DND-41 (cell line): ENCODE measurements at regions not wholly inside any gene's neighbourhood (a gene's known extent, or its start where the extent isn't known, plus 50 kb on each side); places are given as distances from the start of the nearest gene placed in this dataset.
"Not testable (repeated sequence)": the region's sequence is repeated elsewhere in the genome, so short reads cannot be mapped to it uniquely, and the experiment has no call there.

Experiments used
- ATAC-seq: fragments of 200-7000 bp; cut with Tn5 transposase; 3 replicates; pipeline ENCODE4 v1.9.1; 2021; ENCODE audit warnings: low read depth; ENCODE audit not compliant: insufficient read depth
- DNase-seq: peaks from one replicate; pipeline ENCODE4 v3.0.0-alpha.2; 2020
- H2AFZ ChIP-seq: 2 replicates; pipeline ENCODE4 v1.6.0; 2012; ENCODE audit warnings: low read depth, low read length
- H3K27ac ChIP-seq: 2 replicates; pipeline ENCODE4 v1.5.1; 2012; ENCODE audit warnings: low read length, inconsistent platforms
- H3K27me3 ChIP-seq: fragments of 200-600 bp; sonication (generic); 2 replicates; pipeline ENCODE4 v1.6.0; 2012; ENCODE audit warnings: low read length, mild to moderate bottlenecking, inconsistent platforms; ENCODE audit not compliant: insufficient read depth, poor library complexity
- H3K36me3 ChIP-seq: 2 replicates; pipeline ENCODE4 v1.5.1; 2012; ENCODE audit warnings: low read length, inconsistent platforms; ENCODE audit not compliant: insufficient read depth
- H3K4me1 ChIP-seq: 2 replicates; pipeline ENCODE4 v1.5.1; 2012; ENCODE audit warnings: mild to moderate bottlenecking, low read length; ENCODE audit not compliant: insufficient read depth
- H3K4me2 ChIP-seq: 2 replicates; pipeline ENCODE4 v1.6.0; 2012; ENCODE audit warnings: mild to moderate bottlenecking, moderate library complexity, low read length, inconsistent platforms; ENCODE audit not compliant: insufficient read depth
- H3K4me3 ChIP-seq, 2 experiments: fragments of 200-600 bp in 1 of 2; shearing (Covaris generic) in 1 of 2; 2 replicates each; pipeline ENCODE4 v1.5.1; 2012 to 2016; ENCODE audit warnings: inconsistent platforms in 2 of 2, low read length in 2 of 2, mild to moderate bottlenecking in 2 of 2, low read depth in 1 of 2, moderate library complexity in 1 of 2
- H3K79me2 ChIP-seq: 2 replicates; pipeline ENCODE4 v1.6.0; 2012; ENCODE audit warnings: low read length, inconsistent platforms; ENCODE audit not compliant: insufficient read depth
- H3K9ac ChIP-seq: 2 replicates; pipeline ENCODE4 v1.6.0; 2012; ENCODE audit warnings: low read depth, mild to moderate bottlenecking, inconsistent platforms, low read length, moderate library complexity
- H3K9me3 ChIP-seq: 2 replicates; pipeline ENCODE4 v1.5.1; 2012; ENCODE audit warnings: low read length, moderate library complexity, mild to moderate bottlenecking, inconsistent platforms; ENCODE audit not compliant: insufficient read depth, severe bottlenecking
- H4K20me1 ChIP-seq: 2 replicates; pipeline ENCODE4 v1.6.0; 2012; ENCODE audit warnings: low read length; ENCODE audit not compliant: insufficient read depth
- CTCF ChIP-seq: IDR thresholded peaks from 2 replicates; pipeline ENCODE4 v1.5.1; 2012; ENCODE audit warnings: borderline replicate concordance, low read length, moderate library complexity, mild to moderate bottlenecking; ENCODE audit not compliant: poor library complexity, severe bottlenecking; ENCODE audit errors: extremely low read depth
- EZH2 ChIP-seq: IDR thresholded peaks from 3 replicates; pipeline ENCODE4 v1.6.1; 2012; ENCODE audit warnings: borderline replicate concordance, low read depth, mild to moderate bottlenecking, moderate library complexity, low read length, inconsistent platforms; ENCODE audit not compliant: severe bottlenecking

GRCh38 chr2:109726379-109727270 is 67.5 kb upstream of the RGPD5 start:
- H4K20me1 ChIP-seq = no peaks in the 10 kb centered on the region
- no peaks in the 10 kb centered on the region for H3K79me2 ChIP-seq
- ATAC-seq (no peak), DNase-seq (no peak)
- no peak overlapping the region for H3K4me2 ChIP-seq
- no peak overlapping the region for H2AFZ ChIP-seq
- H3K36me3 ChIP-seq = no peaks in the 10 kb centered on the region
- H3K4me1 ChIP-seq = no peaks in the 10 kb centered on the region
- no peak overlapping the region for H3K27ac ChIP-seq
- no peak overlapping the region for H3K9ac ChIP-seq
- no peak for TF ChIP-seq EZH2
- no peak for TF ChIP-seq CTCF
- H3K9me3 ChIP-seq = peaks cover 2% of the 10 kb centered on the region
- H3K27me3 ChIP-seq = no peaks in the 10 kb centered on the region
- no peak overlapping the region for H3K4me3 ChIP-seq

DNA sequence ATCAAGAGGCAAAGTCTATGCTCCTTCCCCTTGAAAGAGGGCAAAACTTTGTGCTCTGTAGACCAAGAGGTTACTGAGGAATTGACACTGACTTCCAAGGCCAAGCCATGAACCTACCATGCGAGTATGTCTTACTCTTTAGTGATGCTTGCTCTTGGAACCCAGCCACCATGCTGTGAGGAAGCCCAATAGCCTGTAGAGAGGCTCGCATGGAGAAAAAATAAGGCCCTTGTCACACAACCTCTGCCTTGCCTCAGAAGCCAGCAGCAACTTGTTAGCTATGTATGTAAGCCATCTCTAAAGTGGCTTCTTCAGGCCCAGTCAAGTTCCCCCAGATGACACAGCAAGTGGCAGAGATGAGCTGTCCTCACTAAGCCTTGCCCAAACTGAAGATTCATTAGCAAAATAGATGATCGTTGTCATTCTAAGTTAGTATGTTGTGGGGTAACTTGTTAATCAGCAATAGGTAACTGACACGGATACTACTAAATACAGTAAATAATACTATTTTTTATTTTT is 66.1 kb upstream of the RGPD5 start:
- H3K9me3 ChIP-seq = peaks cover 2% of the 10 kb centered on the region

DNA sequence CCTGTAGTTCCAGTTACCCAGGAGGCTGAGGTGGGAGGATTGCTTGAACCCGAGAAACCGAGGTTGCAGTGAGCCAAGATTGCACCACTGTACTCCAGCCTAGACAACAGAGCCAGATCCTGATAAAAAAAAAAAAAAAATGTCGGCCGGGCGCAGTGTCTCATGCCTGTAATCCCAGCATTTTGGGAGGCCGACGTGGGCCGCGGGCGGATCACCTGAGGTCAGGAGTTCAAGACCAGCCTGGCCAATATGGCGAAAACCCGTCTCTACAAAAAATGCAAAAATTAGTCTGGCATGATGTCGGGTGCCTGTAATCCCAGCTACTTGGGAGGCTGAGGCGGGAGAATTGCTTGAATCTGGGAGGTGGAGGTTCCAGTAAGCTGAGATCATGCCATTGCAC is 60.4 kb upstream of the RGPD5 start:
- ATAC-seq, H3K79me2 ChIP-seq, H3K36me3 ChIP-seq, H4K20me1 ChIP-seq, H2AFZ ChIP-seq, H3K4me3 ChIP-seq, H3K9ac ChIP-seq, H3K27ac ChIP-seq, H3K27me3 ChIP-seq, H3K9me3 ChIP-seq, H3K4me1 ChIP-seq, DNase-seq, H3K4me2 ChIP-seq: not testable (repeated sequence)

More for the DNA sequence above, 66.1 kb upstream of the RGPD5 start:
- Histone ChIP-seq H3K4me3 (no peak overlapping the region), H3K9ac (no peak overlapping the region), H4K20me1 (no peaks in the 10 kb centered on the region), H3K4me1 (no peaks in the 10 kb centered on the region), H2AFZ (no peak overlapping the region), H3K4me2 (no peak overlapping the region), H3K27ac (no peak overlapping the region), H3K27me3 (no peaks in the 10 kb centered on the region), H3K79me2 (no peaks in the 10 kb centered on the region), H3K36me3 (no peaks in the 10 kb centered on the region)
- ATAC-seq (no peak), DNase-seq (no peak)
- TF ChIP-seq CTCF (no peak), EZH2 (no peak)

GRCh38 chr2:109736177-109736827 is 57.8 kb upstream of the RGPD5 start:
- DNase-seq (peak; percentile 36), ATAC-seq (no peak)
- Histone ChIP-seq H3K36me3 (no peaks in the 10 kb centered on the region), H3K27me3 (no peaks in the 10 kb centered on the region), H3K4me1 (no peaks in the 10 kb centered on the region), H2AFZ (no peak overlapping the region), H3K9me3 (no peaks in the 10 kb centered on the region), H3K4me3 (no peak overlapping the region), H3K4me2 (no peak overlapping the region), H4K20me1 (no peaks in the 10 kb centered on the region), H3K9ac (no peak overlapping the region), H3K27ac (no peak overlapping the region), H3K79me2 (no peaks in the 10 kb centered on the region)
- TF ChIP-seq CTCF (peak; percentile 56), EZH2 (no peak)
